Gastroesophageal sphincter (tissue), 3 donors: ENCODE measurements at regions not wholly inside any gene's neighbourhood (a gene's known extent, or its start where the extent isn't known, plus 50 kb on each side); places are given as distances from the start of the nearest gene placed in this dataset.

Experiments used
- EP300 ChIP-seq: sonication (generic); formaldehyde crosslinking; IDR thresholded peaks from one replicate; pipeline ENCODE4 v1.6.1; 2017; ENCODE audit warnings: antibody characterized with exemption, mild to moderate bottlenecking
- POLR2A ChIP-seq, 2 donors: fragments of 450-650 bp; IDR thresholded peaks; one replicate each; pipeline ENCODE4 v1.6.1; 2017; ENCODE audit warnings: antibody characterized with exemption in 2 of 2, mild to moderate bottlenecking in 2 of 2, moderate library complexity in 1 of 2
- POLR2AphosphoS5 ChIP-seq: sonication (generic); formaldehyde crosslinking; IDR thresholded peaks from one replicate; pipeline ENCODE4 v1.6.1; 2017; ENCODE audit warnings: antibody characterized with exemption
- TF ChIP-seq, protein P1 (sequence below), 4 experiments: fragments of 200-600 bp in 2 of 4; fragments of 450-650 bp in 2 of 4; sonication (generic) in 1 of 4; IDR thresholded peaks; one replicate each; pipeline ENCODE4 v1.5.1; 2017 to 2019; ENCODE audit warnings: antibody characterized with exemption in 4 of 4, mild to moderate bottlenecking in 2 of 4, moderate library complexity in 2 of 4

DNA sequence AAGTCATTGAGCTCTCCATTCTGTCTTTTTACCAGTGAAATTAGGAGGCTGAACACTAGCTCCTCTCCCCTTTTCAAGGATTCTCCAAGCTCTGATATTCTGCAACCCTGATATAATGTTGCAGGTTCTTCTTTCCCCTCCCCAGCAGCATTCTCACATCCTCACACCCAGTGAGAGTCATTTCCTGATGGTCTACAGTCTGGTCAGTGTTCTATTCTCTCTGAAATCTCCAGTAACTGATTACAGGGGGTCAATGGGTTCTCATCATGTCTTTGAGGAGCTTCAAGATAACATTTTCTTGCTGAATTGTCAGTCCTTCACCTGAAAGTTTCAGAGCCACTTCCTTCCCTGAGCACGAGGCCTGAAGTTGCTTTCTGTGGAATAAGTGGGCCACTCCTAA lies 299.4 kb downstream of the PTEN start:
- TF ChIP-seq EP300 (no peak), POLR2A (IDR thresholded peaks at IDR 0.05) (no peak), POLR2AphosphoS5 (no peak)
- TF ChIP-seq, protein P1, sequence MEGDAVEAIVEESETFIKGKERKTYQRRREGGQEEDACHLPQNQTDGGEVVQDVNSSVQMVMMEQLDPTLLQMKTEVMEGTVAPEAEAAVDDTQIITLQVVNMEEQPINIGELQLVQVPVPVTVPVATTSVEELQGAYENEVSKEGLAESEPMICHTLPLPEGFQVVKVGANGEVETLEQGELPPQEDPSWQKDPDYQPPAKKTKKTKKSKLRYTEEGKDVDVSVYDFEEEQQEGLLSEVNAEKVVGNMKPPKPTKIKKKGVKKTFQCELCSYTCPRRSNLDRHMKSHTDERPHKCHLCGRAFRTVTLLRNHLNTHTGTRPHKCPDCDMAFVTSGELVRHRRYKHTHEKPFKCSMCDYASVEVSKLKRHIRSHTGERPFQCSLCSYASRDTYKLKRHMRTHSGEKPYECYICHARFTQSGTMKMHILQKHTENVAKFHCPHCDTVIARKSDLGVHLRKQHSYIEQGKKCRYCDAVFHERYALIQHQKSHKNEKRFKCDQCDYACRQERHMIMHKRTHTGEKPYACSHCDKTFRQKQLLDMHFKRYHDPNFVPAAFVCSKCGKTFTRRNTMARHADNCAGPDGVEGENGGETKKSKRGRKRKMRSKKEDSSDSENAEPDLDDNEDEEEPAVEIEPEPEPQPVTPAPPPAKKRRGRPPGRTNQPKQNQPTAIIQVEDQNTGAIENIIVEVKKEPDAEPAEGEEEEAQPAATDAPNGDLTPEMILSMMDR (IDR thresholded peaks at IDR 0.05), result no peak
